ENCODE measurements at regions not wholly inside any gene's neighbourhood (a gene's known extent, or its start where the extent isn't known, plus 50 kb on each side); places are given as distances from the start of the nearest gene placed in this dataset.

GRCh38 chr20:20831794-20832193 is 119.3 kb upstream of the RALGAPA2 start:
- DNase-seq (ENCODE audit: low read depth in 2 of 2) = no peak

DNA sequence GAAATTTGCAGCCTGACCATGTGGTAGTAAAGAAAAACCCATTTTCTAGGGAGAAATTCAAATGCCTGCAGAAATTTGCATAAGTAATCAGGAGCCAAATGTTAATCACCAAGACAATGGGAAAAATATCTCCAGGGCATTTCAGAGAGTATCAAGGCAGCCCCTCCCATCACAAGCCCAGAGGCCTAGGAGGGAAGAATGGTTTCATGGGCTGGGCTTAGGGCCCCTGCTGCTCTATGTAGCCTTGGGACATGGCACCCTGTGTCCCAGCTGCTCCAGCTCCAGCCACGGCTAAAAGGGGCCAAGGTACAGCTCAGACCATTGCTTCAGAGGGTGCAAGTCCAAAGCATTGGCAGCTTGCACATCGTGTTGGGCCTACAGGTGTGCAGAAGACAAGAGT is 117.2 kb upstream of the RALGAPA2 start:
- DNase-seq (ENCODE audit: low read depth in 2 of 2) = no peak

DNA sequence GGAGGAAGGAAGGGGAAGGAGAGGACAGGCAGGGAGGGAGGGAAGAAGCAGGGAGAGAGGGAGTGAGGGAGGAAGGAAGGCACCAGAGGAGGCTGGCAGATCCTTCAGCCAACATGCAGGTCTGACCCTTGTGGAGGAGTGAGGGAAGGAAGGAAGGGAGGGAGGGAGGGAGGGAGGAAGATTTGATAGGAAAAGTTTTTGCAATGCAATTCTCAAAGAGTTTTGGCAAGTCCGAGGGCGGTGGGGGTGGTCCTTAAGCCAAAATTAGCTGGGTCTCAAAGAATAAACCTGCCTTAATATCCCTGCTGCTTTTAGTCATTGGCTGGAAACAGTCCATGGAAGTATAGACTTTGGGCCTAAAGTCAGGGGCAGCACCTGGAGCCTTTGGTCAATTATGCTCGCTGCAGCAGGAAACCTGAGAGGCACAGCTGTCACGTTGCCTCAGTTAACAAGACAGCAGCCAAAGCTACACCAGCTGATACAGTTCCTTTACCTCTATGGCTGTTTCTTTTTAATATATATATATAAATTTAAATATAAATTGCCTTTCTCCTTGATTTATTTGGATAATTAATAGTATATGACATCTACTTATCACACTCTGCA is 115.7 kb upstream of the RALGAPA2 start:
- no peak for DNase-seq (ENCODE audit: low read depth in 2 of 2)

DNA sequence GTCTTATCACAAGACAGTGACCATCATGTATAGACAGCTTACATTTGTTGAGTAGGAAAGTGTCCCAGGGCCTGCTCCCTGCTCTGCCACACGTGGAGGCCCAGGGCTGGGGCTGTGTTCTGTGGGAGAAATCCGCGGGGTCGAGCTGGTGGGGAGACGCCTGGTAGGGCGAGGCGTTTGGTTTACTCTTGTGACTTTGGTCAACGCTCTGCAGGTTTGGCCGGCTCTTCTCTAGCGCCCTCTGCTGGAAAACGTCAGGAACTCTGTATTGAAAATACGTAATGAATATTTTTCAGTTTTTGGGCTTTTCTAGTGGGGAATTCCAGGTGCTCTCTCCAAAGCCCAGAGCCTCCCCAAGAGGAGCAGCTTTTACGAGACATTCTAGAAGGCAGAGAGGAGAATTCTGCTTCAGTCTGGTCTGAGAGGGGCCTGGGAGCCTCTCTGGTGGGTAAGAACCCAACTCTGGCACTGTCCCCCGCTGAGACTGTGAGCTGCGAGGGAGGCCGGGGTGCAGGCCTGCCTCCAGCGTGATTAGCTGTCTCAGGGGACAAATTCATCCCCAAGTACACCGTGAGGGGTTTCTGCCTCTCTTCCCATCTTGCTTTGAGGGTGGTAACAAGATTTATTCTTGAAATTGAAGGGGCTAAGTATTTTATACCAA is 112.6 kb upstream of the RALGAPA2 start:
- peak in 1 of 2 donors; percentile 10 for DNase-seq (ENCODE audit: low read depth in 2 of 2)

- no peak for DNase-seq (ENCODE audit: low read depth in 2 of 2)
Observed at GRCh38 chr20:20823476-20823881, 111.0 kb upstream of the RALGAPA2 start.

GRCh38 chr20:20821484-20822260 is 109.2 kb upstream of the RALGAPA2 start:
- no peak for DNase-seq (ENCODE audit: low read depth in 2 of 2)

GRCh38 chr20:20820785-20821483 is 108.5 kb upstream of the RALGAPA2 start:
- DNase-seq (ENCODE audit: low read depth in 2 of 2) = no peak

GRCh38 chr20:20820104-20820503 is 107.7 kb upstream of the RALGAPA2 start:
- no peak for DNase-seq (ENCODE audit: low read depth in 2 of 2)

DNA sequence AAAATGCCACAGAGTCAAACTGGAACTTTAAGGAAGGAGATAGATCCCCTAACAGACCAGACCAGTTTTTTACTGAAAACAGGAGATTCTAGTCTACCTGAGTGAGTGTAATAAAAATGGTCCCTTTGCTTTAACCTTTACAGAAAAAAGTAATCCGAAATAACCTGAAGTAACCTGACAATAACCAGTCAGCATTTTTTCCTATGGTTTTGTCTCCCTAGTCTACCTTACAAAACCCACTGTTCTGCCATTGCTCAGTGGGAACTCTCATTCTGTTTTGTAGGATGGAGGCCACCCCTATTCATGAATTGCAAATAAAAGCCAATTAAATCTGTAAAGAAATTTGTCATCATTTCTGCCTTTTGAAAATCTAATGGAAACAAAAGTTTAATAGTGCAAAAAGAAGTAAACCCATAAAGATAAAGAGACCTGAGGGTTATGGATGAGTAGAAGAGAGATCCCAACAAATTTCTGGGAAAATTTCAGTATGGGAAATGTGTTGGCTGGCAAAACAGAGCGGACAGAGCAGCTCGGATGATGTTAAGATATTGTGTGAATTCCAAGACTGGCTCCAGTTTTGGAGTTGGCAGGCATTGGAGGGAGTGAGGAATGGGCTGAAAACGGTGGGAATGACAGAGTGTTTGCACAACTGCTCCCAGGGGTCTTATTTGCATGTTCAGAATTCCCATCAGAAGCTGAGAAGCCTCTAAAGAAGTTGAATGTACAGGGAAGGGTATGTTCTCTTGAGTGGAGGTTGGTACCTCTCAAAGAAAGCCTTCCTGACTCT is 104.7 kb upstream of the RALGAPA2 start:
- DNase-seq (ENCODE audit: low read depth in 2 of 2) = no peak

GRCh38 chr20:20815711-20816455 is 103.4 kb upstream of the RALGAPA2 start:
- no peak for DNase-seq (ENCODE audit: low read depth in 2 of 2)

DNA sequence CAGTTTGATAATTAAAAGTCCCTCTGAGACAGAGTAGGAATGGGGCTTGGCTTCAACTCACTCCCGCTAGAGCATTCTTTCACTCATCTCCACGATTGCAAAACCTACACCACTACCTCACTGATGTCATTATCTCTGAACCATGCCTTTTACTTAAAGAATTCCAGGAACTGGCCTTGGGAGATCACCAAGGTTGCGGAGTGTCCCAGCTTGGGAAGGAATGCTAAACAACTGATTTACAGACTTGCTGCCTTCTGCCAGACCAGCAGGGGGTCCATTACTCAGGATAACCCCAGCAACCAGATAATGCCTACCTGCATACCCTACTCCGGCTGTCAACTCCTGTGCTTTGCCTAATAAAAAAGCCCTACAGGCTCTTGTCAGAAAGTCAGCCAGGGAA is 102.2 kb upstream of the RALGAPA2 start:
- DNase-seq (ENCODE audit: low read depth in 2 of 2) = no peak

DNA sequence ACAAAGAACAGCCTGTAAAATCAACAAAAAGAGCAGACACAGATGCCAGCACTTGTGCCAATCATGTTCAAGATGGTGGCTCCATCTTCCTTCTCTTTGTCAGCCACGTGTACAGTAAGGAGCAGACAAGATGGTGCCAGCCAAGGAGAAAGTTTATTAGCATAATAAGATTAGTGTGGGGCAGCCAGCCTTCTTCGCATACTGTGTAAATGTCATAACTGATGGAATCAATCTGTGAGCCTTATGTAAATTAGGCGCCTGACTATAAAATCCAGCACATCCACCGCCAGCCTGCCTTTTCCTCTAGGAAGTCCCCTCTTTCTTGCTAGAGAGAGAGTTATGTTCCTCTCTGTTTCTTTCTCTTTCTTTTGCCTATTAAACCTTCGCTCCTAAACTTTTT is 99.7 kb upstream of the RALGAPA2 start:
- DNase-seq (ENCODE audit: low read depth in 2 of 2) = no peak

DNA sequence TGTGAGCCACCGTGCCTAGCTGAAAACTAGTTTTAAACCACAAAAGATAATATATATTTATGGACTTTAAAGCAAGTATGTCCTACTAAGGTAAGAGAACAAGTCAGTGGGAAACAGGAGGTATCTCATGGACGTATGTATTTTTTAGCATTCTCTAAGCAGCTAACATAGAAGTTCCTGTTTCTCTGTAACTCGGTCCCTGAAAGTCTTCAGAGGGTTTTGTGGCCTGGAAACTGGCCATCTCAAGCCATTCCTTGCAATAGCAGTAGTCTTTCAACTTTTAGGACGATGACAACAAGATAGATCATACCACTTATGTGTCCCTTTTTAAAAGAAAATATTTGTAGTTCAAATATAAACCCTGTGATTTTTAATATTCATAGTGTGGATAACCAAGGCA is 95.6 kb upstream of the RALGAPA2 start:
- no peak for DNase-seq (ENCODE audit: low read depth in 2 of 2)

GRCh38 chr20:20806121-20807095 is 94.0 kb upstream of the RALGAPA2 start:
- DNase-seq (ENCODE audit: low read depth in 2 of 2) = no peak

DNA sequence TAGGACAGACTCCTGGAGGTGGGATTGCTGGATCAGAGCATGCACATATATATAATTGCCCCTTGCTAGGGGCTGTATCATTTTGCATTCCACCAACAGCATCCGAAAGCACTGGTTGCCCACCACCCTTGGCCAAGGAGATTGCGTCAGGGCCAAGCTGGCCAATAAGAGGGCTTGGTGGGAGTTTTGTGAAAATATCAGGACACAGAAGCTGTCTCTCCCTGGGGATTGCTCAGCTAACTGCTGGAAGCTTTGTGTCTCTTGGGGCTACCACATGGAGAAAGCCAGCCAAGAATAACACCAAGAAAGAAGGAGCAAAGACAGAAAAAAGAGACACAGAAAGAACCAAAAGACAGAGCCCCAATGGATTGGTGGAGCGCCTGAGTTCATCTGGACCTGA is 90.6 kb upstream of the RALGAPA2 start:
- no peak for DNase-seq (ENCODE audit: low read depth in 2 of 2)

DNA sequence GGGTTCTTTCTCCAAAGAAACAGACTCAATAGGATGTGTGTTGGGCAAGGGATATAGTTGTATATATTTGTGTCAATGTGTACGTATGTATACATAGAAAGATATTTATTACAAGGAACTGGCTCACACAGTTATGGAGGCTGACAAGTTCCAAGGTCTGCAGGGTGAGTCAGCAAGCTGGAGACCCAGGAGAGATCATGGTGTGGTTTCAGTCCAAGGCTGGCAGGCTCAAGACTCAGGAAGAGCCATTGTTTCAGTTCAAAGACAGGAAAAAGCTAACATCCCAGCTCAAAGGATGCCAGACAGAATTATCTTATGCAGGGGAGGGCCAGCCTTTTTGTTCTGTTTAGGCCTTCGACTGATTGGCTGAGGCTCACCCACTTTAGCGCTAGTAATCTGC is 89.9 kb upstream of the RALGAPA2 start:
- DNase-seq (ENCODE audit: low read depth in 2 of 2) = no peak

- no peak for DNase-seq (ENCODE audit: low read depth in 2 of 2)
Observed at GRCh38 chr20:20799716-20800312, 87.4 kb upstream of the RALGAPA2 start.

DNA sequence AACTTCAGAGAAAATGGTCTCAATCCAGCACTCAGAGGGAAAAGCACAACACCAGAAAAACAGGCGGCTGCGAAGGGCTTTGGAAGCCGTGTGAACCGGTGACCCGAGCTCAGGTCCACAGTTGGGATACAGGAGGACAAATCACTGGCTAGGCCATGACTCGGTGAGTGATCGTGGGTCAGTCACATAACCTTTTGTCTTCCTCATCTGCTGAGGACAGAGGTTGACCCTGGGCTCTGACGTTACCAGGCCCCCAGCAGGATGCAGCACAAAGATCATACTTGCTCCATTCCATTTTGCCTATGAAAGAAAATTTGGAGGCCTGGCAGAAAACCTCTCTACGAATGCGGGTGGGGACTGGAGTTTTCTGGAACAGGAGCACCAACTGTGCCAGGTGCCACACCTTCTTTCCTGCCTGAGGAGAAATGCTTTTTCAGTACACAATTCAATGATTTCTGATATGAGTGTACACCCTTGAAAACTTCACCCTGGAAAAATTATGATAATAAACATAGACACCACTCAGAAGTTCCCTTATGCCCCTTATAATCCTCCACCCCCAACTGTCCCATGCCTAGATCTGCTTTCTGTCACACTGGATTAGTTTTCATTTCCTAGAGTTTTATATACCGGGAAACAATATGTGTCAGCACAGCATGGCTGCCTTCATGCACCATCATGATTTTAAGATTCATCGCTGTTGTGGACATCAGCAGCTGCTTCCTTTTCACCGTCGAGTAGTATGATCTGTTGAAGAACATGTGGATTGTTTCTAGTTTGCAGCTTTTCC is 85.3 kb upstream of the RALGAPA2 start:
- DNase-seq (ENCODE audit: low read depth in 2 of 2) = no peak
